NCI-H1694 (cell line): ENCODE measurements at regions not wholly inside any gene's neighbourhood (a gene's known extent, or its start where the extent isn't known, plus 50 kb on each side); places are given as distances from the start of the nearest gene placed in this dataset.
"Not testable (repeated sequence)": the region's sequence is repeated elsewhere in the genome, so short reads cannot be mapped to it uniquely, and the experiment has no call there.

ENCODE experiments used
- DNase-seq: peaks from one replicate; lab custom pipeline; 2025; lab: John Stamatoyannopoulos, UW

DNA sequence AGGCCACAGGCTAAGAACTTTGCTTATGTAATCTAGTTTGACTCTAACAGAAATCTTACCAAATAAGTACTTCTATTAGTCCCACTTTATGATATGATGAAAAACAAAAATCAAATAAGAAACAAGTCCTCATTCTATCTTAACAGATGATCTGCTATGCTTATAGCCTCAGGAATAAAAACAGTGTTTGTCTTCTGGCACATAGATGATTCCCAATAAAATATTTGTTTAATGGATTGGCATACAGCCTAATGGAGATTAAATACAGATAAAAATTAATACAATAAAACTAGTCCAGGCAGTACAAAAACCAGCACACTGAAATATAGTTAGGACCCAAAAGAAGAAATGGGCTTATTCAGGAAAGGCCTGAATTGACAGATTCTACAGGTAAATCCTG is 971.4 kb upstream of the WWC1 start:
- no peak for DNase-seq

- DNase-seq, result no peak
Measured at GRCh38 chr5:167332309-167332708, 959.1 kb upstream of the WWC1 start.

GRCh38 chr5:167336161-167336560 is 955.3 kb upstream of the WWC1 start:
- DNase-seq, result no peak

DNA sequence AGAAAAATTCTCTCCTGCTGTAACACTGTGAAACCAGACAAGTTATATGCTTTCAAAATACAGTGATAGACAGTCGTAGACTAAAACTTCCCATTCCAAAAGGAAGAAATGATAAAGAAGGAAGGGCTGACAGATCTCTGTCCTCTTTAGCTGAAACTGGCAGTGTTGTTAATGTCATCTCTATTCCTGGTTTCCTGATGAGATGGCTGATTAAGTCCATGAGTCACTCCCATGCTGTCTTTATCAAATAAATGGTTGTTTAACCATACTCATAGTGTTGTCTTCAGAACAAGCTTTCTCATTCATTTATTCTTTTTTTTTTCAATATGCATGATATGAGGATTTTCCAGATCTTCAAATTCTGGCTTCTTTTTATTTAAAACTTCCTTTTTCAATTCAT is 952.2 kb upstream of the WWC1 start:
- DNase-seq, result no peak

DNA sequence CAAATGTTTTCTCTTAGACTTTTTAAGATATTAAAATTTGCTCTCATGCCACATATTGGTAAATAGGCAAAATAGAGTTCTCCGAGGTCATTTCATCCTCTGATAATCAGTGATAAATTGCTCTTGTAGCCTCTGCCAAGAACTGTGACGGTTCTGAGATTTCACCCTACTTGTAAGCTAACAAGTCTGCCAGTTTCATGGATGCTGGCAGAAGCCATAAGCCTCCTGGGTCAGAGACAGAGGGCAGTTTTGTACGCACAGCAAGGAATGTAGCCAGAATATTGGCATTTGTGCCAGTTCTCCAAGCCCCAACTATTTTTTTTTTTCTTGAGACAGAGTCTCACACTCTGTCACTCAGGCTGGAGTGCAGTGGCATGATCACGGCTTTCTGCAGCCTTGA is 945.0 kb upstream of the WWC1 start:
- DNase-seq, result no peak

DNA sequence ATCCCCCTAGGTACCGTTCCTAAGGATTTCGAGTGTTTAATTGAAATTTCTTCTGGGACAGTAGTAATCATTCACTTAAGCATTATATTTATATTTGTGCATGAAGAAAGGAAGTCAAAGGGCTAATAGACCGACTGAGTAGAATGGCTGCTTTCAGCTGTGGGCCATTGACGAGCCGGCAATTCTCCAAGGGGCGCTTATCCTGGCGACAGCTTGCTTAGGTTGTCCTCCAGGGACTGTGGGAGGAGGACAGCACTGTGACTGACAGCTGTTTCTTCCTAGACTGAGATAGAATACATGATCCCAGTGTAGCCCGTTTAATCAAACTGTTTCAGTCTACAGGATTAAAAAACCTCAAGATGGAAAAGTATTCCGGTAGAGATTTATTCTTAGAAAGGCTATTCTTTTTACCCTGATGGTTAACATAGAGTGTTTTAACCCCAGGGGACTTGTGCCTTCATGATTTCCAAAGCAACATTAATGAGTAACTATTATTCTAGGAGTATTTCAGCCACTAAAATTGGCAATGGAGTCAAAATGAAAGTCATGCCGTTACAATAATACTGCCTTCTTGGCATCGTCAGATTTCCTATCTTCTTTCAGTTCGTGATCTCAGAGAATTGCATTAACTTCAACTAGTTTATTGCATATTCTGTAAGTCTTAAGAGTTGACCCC is 943.1 kb upstream of the WWC1 start:
- DNase-seq, result no peak

GRCh38 chr5:167348980-167349379 is 942.5 kb upstream of the WWC1 start:
- no peak for DNase-seq

DNA sequence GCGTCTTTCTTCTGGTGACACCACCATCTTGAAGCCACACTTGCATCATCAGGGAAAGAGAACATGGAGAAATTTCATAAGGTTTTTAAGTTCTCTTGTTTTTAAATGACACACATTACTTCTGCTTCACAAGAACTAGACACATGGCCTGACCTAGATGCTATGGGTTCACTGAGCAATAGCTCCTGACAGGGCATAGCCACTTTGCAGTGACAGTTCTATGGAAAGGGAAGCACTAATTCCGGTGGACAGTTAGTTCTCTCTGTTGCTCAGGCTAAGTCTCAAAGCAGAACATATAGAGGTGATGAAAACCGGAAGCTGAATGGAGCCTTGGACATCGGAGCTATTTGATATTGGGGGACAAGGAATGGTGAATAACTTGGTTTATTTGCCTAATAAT is 940.1 kb upstream of the WWC1 start:
- no peak for DNase-seq

GRCh38 chr5:167352801-167353200 is 938.6 kb upstream of the WWC1 start:
- DNase-seq, result no peak

GRCh38 chr5:167355346-167355745 is 936.1 kb upstream of the WWC1 start:
- DNase-seq, result no peak

DNA sequence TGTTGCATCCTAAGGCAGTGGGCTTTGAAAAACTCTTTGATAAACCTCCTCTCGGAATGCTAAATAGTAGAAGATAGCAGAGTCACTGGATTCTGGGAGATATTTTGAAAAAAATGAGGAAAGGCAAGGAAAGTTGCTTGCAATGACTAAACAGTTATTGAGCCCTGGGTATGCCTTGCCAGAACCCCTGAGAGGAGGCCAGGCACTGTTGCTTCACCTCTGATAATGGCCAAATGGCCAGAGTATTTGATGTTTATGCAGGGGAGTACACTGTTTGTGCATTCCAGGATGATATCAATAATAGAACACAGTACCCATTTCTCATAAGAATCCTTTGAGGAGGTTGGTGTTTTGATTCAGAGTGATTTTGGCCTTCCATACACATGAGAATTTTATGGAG is 935.1 kb upstream of the WWC1 start:
- no peak for DNase-seq

GRCh38 chr5:167358868-167359492 is 932.5 kb upstream of the WWC1 start:
- no peak for DNase-seq

DNA sequence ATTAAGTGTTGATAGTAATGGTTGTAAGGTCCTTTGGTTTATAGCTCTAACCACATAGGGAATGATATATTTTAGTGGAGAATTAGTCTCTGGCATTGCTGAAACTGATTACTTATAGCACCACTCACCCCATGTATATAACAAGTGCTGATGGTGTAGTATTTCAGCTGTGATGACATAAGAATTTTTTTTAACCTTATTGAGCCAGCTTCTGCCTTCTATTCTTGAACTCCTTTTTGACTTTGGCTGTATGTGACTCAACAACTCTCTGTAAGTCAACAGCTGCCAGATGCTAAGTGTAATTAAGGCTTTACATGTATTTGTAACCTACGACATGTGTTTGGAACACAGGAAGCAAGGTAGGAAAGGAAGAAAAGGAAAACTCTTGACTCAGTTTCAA is 929.6 kb upstream of the WWC1 start:
- no peak for DNase-seq

DNA sequence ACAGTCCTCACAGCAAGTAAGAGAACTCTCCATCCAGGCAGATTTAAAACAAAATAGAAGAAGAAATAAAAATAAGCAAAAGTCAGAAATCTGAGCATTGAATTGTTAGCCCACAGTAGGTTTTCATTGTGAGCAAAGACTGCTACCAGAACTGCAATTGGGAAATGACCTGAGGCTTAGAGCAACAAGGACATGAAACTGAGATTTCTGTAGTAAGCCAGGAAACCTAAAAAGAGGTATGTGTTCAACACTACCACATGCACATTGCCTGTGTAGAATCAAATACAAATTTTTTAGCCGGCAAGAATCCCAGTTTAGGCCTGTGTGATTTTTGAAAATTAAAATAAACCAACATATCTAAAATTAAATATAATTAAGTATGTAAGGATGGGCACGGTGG is 928.4 kb upstream of the WWC1 start:
- no peak for DNase-seq

DNA sequence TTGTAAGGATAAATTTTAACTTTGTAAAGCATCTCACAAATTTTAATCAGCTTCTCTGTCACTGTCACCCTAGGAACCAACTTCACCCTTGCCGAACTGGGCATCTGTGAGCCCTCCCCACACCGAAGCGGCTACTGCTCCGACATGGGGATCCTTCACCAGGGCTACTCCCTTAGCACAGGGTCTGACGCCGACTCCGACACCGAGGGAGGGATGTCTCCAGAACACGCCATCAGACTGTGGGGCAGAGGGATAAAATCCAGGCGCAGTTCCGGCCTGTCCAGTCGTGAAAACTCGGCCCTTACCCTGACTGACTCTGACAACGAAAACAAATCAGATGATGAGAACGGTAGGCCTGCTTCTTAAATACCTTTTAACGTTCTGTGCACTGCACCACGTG is 916.3 kb upstream of the WWC1 start:
- no peak for DNase-seq

- no peak for DNase-seq
Measured at GRCh38 chr5:167378894-167379723, 912.3 kb upstream of the WWC1 start.

DNA sequence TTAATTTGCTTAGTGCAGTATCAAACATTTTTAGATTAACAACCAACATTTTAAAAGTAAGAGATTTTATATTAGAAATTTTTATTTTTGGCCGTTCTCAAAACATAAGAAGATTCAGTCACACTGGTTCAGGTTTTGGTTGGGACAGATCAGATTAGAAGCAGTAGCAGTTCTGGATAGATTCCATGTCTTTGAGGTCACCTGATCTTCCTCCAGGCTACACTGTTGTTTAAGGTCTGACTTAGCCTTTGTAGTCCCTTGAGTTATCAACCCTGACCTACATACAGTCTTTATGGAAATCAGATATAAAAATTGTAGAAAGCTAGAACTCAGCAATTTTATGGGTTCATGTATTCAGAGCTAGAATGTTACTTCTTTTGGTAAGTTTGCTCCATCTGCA is 910.0 kb upstream of the WWC1 start:
- no peak for DNase-seq

- no peak for DNase-seq
Measured at GRCh38 chr5:167389537-167389936, 901.9 kb upstream of the WWC1 start.

GRCh38 chr5:167391286-167391685 is 900.2 kb upstream of the WWC1 start:
- not testable (repeated sequence) for DNase-seq

DNA sequence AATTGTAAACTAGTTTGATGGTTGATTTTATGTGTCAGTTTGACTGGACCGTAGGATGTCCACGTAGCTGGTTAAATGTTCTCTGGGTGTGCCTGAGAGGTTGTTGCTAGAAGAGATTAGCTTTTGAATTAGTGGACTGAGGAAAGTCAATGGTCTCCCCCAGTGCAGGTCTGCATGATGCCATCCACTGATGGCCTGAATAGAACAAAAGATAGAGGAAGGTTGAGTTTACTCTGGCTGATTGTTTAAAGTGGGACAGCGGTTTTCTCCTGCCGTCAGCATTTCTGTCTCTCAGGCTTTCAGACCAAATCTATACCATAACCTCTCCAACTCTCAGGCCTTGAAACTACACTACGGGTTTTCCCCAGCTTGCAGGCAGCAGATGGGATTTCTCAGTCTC is 899.2 kb upstream of the WWC1 start:
- DNase-seq, result no peak

- no peak for DNase-seq
Measured at GRCh38 chr5:167393358-167393757, 898.1 kb upstream of the WWC1 start.

DNA sequence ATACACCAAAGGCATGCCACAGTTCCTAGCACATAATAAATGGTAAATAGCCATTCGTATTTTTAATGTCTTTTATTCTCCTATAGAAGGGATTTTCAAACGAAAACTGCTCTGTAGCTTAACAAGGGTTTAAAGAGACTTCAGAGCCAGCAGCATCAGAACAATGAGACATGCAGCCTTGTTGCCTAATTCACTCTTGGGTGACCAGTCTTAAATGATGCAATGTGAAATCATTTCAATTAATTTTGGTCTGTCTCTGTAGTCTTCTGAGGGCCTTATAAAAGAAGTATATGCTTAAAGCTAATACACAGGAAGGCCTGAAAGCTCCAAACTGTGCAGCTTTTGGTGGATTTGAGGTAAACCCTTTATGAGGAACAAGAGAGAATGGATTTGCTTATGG is 888.8 kb upstream of the WWC1 start:
- no peak for DNase-seq

GRCh38 chr5:167406513-167406912 is 884.9 kb upstream of the WWC1 start:
- DNase-seq, result no peak
